ENCODE measurements at regions not wholly inside any gene's neighbourhood (a gene's known extent, or its start where the extent isn't known, plus 50 kb on each side); places are given as distances from the start of the nearest gene placed in this dataset.
A peak's percentile ranks its signal among the peaks of the same experiment; 100 is the strongest.

- DNase-seq: no peak
Observed at GRCh38 chr14:80378084-80378690, 166.9 kb upstream of the DIO2 start.

- no peak for DNase-seq
Observed at GRCh38 chr14:80364816-80365215, 153.5 kb upstream of the DIO2 start.

GRCh38 chr14:80364274-80364673 lies 153.0 kb upstream of the DIO2 start:
- DNase-seq: peak; percentile 9

GRCh38 chr14:80358112-80358511 lies 146.8 kb upstream of the DIO2 start:
- no peak for DNase-seq

- no peak for DNase-seq
Observed at GRCh38 chr14:80356413-80356812, 145.1 kb upstream of the DIO2 start.

GRCh38 chr14:80354860-80355581 lies 143.7 kb upstream of the DIO2 start:
- peak; percentile 60 for DNase-seq

GRCh38 chr14:80352471-80352870 lies 141.2 kb upstream of the DIO2 start:
- DNase-seq: no peak

GRCh38 chr14:80350707-80351106 lies 139.4 kb upstream of the DIO2 start:
- no peak for DNase-seq

GRCh38 chr14:80346395-80346794 lies 135.1 kb upstream of the DIO2 start:
- DNase-seq: no peak

GRCh38 chr14:80344208-80344607 lies 132.9 kb upstream of the DIO2 start:
- DNase-seq: no peak

GRCh38 chr14:80336608-80337106 lies 125.4 kb upstream of the DIO2 start:
- no peak for DNase-seq

GRCh38 chr14:80325688-80326087 lies 114.4 kb upstream of the DIO2 start:
- DNase-seq: no peak

GRCh38 chr14:80325112-80325511 lies 113.8 kb upstream of the DIO2 start:
- DNase-seq: no peak

- no peak for DNase-seq
Observed at GRCh38 chr14:80324649-80325048, 113.3 kb upstream of the DIO2 start.

- DNase-seq: no peak
Observed at GRCh38 chr14:80323038-80323665, 111.8 kb upstream of the DIO2 start.

GRCh38 chr14:80316441-80316840 lies 105.1 kb upstream of the DIO2 start:
- no peak for DNase-seq

- DNase-seq: no peak
Observed at GRCh38 chr14:80315681-80316080, 104.4 kb upstream of the DIO2 start.

GRCh38 chr14:80313806-80314205 lies 102.5 kb upstream of the DIO2 start:
- no peak for DNase-seq

GRCh38 chr14:80310938-80311750 lies 99.8 kb upstream of the DIO2 start:
- DNase-seq: no peak

GRCh38 chr14:80304125-80304766 lies 92.9 kb upstream of the DIO2 start:
- no peak for DNase-seq

- DNase-seq: no peak
Observed at GRCh38 chr14:80300351-80300750, 89.0 kb upstream of the DIO2 start.

GRCh38 chr14:80298491-80299017 lies 87.2 kb upstream of the DIO2 start:
- DNase-seq: no peak

GRCh38 chr14:80291101-80291500 lies 79.8 kb upstream of the DIO2 start:
- DNase-seq: no peak

All from NCI-H1105 (cell line).